SJCRH30 (cell line): ENCODE measurements at regions not wholly inside any gene's neighbourhood (a gene's known extent, or its start where the extent isn't known, plus 50 kb on each side); places are given as distances from the start of the nearest gene placed in this dataset.
"Not testable (repeated sequence)": the region's sequence is repeated elsewhere in the genome, so short reads cannot be mapped to it uniquely, and the experiment has no call there.

Experiments used
- DNase-seq, 2 experiments: peaks; one replicate each; pipeline ENCODE4 v3.0.0-alpha.2; 2015 to 2020
- H3K27ac ChIP-seq: fragments of 250-450 bp; sonication (Bioruptor Pico); 2 replicates; pipeline ENCODE4 v1.5.1; 2020; ENCODE audit warnings: mild to moderate bottlenecking, moderate library complexity
- H3K27me3 ChIP-seq: fragments of 250-450 bp; sonication (Bioruptor Pico); 2 replicates; pipeline ENCODE4 v1.5.1; 2020; ENCODE audit warnings: mild to moderate bottlenecking, moderate library complexity
- H3K36me3 ChIP-seq: fragments of 250-450 bp; sonication (Bioruptor Pico); 2 replicates; pipeline ENCODE4 v1.5.1; 2020; ENCODE audit warnings: mild to moderate bottlenecking, moderate library complexity
- H3K4me1 ChIP-seq: fragments of 250-450 bp; sonication (Bioruptor Pico); 2 replicates; pipeline ENCODE4 v1.5.1; 2020; ENCODE audit warnings: mild to moderate bottlenecking, moderate library complexity
- H3K4me3 ChIP-seq: fragments of 250-450 bp; sonication (Bioruptor Pico); 2 replicates; pipeline ENCODE4 v1.5.1; 2020; ENCODE audit warnings: mild to moderate bottlenecking, moderate library complexity
- H3K9me3 ChIP-seq: fragments of 250-450 bp; sonication (Bioruptor Pico); replicated peaks from 2 replicates; pipeline ENCODE4 v1.5.1; 2020; ENCODE audit warnings: mild to moderate bottlenecking, moderate library complexity

GRCh38 chr2:31660165-31660564 lies 79.4 kb upstream of the SRD5A2 start:
- Histone ChIP-seq H3K36me3 (no peaks in the 10 kb centered on the region; the same call in 1 of the 2 replicates), H3K9me3 (peaks cover 5% of the 10 kb centered on the region), H3K27me3 (peaks cover 7% of the 10 kb centered on the region; the same call in 1 of the 2 replicates), H3K4me1 (no peaks in the 10 kb centered on the region), H3K27ac (no peak overlapping the region), H3K4me3 (no peak overlapping the region)
- DNase-seq = no peak

DNA sequence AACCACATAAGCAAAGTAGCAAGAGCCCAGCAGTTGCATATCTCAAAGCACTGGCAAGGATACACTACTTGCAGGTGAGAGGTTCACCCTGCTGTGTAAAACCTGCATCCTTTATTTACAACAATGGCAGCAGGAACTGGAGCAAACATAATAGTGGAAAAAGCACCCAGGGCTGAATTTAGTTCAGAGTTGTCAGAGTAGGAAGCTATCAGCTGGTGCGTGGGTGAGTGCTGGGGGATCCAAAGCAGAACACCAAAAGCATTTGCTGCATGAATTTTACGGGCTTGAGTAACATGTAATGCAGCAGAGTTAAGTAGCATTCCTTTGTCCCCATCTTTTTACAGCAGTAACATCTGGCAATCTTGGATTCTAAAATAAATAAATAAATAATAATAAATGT lies 73.5 kb upstream of the SRD5A2 start:
- DNase-seq = no peak
- H3K27me3 ChIP-seq = peaks cover 18% of the 10 kb centered on the region
- no peaks in the 10 kb centered on the region for H3K9me3 ChIP-seq
- no peaks in the 10 kb centered on the region for H3K4me1 ChIP-seq
- no peaks in the 10 kb centered on the region; the same call in 1 of the 2 replicates for H3K36me3 ChIP-seq
- H3K27ac ChIP-seq = no peak overlapping the region
- no peak overlapping the region for H3K4me3 ChIP-seq

DNA sequence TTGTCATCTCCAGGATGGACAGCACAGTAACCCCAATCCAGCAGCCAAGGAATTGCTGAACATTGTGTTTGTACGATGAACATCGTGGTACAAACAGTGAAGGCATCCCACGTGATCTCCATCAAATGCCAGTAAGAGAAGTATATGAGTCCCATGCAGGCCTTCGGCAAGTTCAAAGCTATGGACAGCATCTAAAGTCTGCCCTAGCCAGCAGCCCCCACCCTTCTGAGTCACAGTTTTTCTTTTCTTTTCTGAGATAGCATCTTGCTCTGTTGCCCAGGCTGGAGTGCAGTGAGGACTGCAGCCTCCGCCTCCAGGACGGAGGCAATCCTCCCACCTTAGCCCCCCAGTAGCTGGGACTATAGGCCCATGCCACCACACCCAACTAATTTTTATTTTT lies 71.0 kb upstream of the SRD5A2 start:
- Histone ChIP-seq H3K36me3 (no peaks in the 10 kb centered on the region), H3K27me3 (peaks cover 12% of the 10 kb centered on the region), H3K27ac (no peak overlapping the region), H3K4me1 (no peaks in the 10 kb centered on the region), H3K4me3 (no peak overlapping the region), H3K9me3 (no peaks in the 10 kb centered on the region)
- DNase-seq = no peak

DNA sequence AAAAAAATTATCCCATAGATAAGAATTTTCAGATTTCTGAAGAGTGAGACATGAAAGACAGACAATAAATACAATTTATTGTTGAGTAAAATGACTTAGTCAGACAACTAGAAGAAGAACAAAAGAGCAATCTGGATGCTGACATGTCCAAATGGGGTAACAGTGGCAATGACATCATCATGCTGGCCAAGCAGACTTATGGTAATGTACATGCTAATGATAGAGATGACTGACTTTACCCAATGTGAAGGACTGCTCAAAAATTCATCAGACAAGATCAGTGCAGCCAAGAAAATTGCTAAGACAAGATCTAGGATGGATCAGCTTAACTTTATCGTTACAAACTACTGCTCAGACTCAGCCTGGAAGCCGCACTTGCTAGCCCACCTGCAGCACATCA lies 70.5 kb upstream of the SRD5A2 start:
- Histone ChIP-seq H3K36me3 (no peaks in the 10 kb centered on the region), H3K9me3 (no peaks in the 10 kb centered on the region), H3K27ac (no peak overlapping the region), H3K4me3 (no peak overlapping the region), H3K4me1 (no peaks in the 10 kb centered on the region), H3K27me3 (peaks cover 12% of the 10 kb centered on the region)
- DNase-seq = no peak

GRCh38 chr2:31644551-31644950 lies 63.8 kb upstream of the SRD5A2 start:
- no peaks in the 10 kb centered on the region for H3K9me3 ChIP-seq
- H3K27ac ChIP-seq = no peak overlapping the region
- H3K4me1 ChIP-seq = no peaks in the 10 kb centered on the region
- H3K4me3 ChIP-seq = no peak overlapping the region
- H3K27me3 ChIP-seq = no peaks in the 10 kb centered on the region
- DNase-seq = no peak
- no peaks in the 10 kb centered on the region for H3K36me3 ChIP-seq

DNA sequence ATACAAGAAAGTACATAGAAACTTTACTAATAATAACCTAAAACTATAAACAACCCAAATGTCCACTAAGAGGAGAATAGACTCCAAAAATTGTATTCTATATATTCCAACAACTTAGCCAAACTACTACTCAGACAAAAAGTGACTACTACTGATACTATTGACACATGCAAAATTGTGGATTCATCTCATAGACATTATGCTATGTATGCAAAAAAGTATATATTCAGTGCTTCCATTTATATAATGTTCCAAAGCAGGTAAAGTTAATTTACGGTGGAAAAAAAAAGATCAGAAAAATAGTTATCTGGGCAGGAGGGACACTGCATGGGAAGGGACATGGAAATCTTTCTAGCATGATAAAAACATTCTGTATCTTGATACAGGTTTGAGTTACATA lies 62.0 kb upstream of the SRD5A2 start:
- no peak overlapping the region for H3K27ac ChIP-seq
- H3K4me3 ChIP-seq = no peak overlapping the region
- DNase-seq = no peak
- no peaks in the 10 kb centered on the region for H3K36me3 ChIP-seq
- no peaks in the 10 kb centered on the region for H3K27me3 ChIP-seq
- no peaks in the 10 kb centered on the region for H3K9me3 ChIP-seq
- H3K4me1 ChIP-seq = no peaks in the 10 kb centered on the region

DNA sequence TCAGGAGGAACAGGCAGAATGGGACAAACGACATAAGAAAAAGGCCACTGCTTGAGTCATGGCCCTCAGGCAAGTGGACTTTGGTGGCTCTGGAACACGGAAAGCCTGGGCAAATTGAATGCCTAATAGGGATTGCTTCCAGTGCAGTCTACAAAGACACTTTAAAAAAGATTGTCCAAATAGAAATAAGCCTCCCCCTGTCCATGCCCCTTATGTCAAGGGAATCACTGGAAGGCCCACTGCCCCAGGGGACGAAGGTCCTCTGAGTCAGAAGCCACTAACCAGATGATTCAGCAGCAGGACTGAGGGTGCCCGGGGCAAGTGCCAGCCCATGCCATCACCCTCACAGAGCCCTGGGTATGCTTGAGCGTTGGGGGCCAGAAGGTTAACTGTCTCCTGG lies 51.5 kb upstream of the SRD5A2 start:
- not testable (repeated sequence) for H3K4me3 ChIP-seq, H3K4me1 ChIP-seq, H3K9me3 ChIP-seq, H3K36me3 ChIP-seq, DNase-seq, H3K27me3 ChIP-seq, H3K27ac ChIP-seq
